ENCODE measurements at regions not wholly inside any gene's neighbourhood (a gene's known extent, or its start where the extent isn't known, plus 50 kb on each side); places are given as distances from the start of the nearest gene placed in this dataset.

DNA sequence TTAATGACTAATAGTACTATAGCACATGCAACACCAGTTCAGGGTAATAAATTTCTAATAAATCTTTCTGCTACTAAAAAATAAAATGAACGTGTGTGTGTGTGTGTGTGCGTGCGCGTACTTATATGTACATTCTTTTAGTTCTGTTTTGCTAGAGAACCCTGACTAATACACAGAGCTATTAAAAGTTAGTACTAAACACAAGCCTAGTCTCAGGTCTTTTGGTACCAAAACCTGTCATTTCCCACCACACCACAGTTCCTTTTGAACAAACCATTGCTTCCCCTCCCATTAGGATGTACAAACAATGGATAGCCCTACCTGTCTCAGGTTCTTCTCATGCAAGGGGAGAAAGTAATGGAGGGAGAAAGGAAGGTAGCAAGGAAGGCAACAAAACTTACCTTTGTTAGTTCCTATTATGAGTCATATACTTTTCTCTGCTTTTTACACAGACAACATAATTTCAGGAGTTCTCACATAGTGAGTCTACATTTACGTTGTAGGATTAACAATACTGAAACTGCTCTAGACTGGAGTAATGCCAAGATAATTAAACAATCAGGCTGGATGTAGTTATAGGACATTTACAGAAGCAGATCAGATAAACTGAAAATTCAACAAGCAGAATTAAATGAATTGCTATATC is 427.2 kb downstream of the KCNJ3 start:
- TF ChIP-seq CTCF (IDR thresholded peaks at IDR 0.05): no peak
- no peak for TF ChIP-seq RFX5 (IDR thresholded peaks at IDR 0.05)
- no peak for TF ChIP-seq MYC (IDR thresholded peaks at IDR 0.05; ENCODE audit: borderline replicate concordance, low read length)
- no peak for TF ChIP-seq POLR2A (IDR thresholded peaks at IDR 0.05; ENCODE audit: low read length)
- no peak for TF ChIP-seq NFE2L2 (conservative IDR thresholded peaks at IDR 0.05; ENCODE audit: low read length)
- no peak for TF ChIP-seq JUNB (IDR thresholded peaks at IDR 0.05)
- TF ChIP-seq MAFK (IDR thresholded peaks at IDR 0.05; ENCODE audit: partially characterized antibody): no peak
- TF ChIP-seq RNF2 (IDR thresholded peaks at IDR 0.05; ENCODE audit: borderline replicate concordance, low read depth): no peak
- no peak for TF ChIP-seq REST (IDR thresholded peaks at IDR 0.05)

Measured in A549 (cell line).